ENCODE measurements at regions not wholly inside any gene's neighbourhood (a gene's known extent, or its start where the extent isn't known, plus 50 kb on each side); places are given as distances from the start of the nearest gene placed in this dataset.
"Not testable (repeated sequence)": the region's sequence is repeated elsewhere in the genome, so short reads cannot be mapped to it uniquely, and the experiment has no call there.

- DNase-seq (ENCODE audit: low read depth), result not testable (repeated sequence)
These were observed 198.8 kb downstream of the USP22 start for GRCh38 chr17:20843799-20844553.

DNA sequence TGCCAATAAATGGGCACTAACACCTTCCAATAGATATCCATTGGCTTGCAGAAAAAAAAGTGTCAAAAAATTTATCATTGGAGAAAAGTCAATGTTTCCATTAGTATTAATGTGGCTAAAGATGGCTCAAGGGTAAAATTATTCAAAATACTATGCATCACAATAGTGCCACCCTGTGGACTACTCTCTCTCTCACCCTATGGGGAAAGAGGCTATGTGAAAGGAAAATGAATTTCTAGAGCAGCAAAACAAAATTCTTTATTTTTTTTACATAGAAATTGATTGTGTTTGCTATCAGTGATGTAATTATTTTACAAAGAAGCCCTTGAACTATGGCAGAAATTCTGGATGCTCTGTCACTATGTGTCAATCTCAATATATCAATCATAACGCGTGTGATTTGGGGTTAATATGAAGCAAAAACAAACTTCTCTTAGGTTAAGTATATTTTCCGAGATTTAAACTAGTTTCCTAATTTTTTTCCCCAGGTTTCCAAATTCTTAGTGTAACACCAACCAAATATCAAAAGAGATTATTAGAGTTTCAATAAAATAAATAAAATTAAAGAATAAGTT, 193.9 kb downstream of the USP22 start:
- DNase-seq (ENCODE audit: low read depth), result peak; percentile 6

- DNase-seq (ENCODE audit: low read depth), result not testable (repeated sequence)
These were observed 191.1 kb downstream of the USP22 start for GRCh38 chr17:20851591-20852238.

DNA sequence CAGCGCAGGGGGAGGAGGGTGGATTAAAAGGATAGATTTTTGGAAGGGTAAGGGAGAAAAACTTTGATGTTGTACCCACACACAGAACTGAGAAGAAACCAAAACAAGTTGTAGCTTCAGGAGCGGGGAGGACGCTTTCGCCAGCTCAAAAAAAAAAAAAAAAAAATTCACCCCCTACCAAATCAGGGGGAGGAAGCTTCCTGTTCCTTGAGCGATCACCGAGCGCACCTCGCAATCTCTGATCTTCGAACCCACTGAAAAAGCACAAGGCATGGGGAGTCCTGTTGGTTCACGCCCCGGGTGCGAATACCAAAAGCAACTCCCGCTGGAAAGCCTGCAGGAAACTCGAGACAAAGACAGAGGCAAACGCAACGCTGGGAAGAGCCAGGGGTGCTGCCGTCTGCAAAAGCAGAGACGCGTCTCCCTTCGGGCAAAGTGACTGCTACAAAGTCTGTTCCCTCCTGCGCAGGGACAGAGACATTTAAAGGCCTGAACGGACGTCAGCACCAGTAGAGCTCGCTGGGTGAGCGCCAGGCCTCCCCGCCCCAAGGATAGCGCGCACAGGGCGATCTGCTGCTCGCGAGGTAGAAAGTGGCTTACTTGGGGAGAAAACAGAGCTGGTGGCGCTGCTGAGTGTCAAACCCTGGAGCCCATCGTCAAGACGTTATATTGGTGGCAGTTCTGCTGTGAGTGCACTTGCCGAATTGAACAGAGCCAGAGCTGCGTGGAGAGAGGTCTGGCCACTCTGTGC, 190.4 kb downstream of the USP22 start:
- DNase-seq (ENCODE audit: low read depth), result peak; percentile 6

DNA sequence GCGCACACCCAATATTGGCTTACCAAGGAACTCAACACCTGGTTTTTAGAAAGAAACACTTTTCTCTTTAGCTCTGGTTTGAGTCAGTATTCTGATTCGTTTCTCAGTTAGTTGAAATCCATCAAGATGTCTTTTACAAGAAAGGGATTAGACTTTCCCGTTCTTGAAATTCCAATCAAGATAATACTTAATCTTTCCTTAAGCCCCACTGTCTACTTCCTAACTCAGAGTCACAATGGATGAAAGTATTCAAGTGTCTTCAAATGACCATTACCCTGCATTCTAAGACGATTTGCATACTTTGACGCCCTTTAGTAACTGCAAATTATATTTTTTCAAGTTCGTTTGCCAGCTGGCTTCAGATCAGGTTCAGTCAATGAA, 189.8 kb downstream of the USP22 start:
- no peak for DNase-seq (ENCODE audit: low read depth)

DNA sequence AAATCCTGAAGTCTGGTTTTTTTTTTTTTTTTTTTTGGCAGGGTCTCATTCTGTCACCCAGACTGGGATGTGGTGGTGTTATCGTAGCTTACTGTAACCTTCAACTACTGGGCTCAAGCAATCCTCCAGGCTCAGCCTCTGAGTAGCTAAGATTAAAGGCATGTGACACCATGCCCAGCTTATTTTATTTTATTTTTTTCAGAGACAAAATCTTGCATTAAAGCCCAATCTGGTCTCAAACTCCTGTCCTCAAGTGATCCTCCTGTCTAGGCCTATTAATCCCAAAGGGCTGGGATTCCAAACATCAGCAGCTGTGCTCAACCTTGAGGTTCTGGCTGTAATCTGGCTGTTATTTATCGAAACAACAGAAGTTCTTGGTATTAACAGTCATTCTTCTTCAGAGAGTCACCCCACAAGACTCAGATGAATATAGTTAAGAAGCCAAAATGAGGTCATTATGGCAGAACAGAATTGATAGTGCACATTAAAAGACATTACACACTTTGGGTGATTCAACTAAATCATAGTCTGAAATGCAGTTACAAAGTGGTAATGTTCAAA, 186.8 kb downstream of the USP22 start:
- not testable (repeated sequence) for DNase-seq (ENCODE audit: low read depth)

DNA sequence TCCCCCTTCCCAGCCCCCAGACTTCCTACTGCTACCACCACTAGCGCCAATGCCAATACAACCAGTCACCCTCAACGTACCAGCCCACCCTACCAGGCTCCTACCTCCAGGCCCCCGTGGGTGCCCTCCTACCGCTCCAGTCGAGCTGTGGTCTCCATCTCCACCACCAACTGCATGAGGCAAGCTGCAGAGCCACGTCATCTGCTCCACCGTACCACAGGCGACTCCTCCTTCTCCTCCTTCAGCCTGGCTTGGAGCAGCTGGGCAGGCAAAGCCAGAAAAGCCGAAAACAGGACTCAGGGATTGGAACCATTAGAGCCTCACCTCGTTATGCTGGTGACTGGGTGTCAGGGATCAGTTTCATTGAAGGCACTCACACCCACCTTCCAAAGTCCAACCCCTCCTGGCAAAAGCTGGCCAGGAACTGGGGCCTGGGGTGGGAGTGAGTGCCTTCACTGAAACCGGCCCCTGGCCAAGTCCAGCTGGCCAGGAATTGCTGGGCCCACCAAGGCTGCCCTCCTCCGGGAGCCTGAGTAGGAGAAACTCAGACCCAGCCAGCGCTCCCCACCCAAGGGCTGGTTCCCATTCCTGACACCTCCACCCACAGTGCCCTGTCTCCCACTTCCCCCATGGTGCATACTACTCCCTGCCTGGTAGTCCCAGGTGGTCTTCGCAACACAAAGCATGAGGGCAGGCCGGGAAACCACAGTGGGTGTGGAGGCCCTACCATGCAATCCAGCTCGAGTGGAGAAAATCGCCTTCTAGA, 176.2 kb downstream of the USP22 start:
- not testable (repeated sequence) for DNase-seq (ENCODE audit: low read depth)

DNA sequence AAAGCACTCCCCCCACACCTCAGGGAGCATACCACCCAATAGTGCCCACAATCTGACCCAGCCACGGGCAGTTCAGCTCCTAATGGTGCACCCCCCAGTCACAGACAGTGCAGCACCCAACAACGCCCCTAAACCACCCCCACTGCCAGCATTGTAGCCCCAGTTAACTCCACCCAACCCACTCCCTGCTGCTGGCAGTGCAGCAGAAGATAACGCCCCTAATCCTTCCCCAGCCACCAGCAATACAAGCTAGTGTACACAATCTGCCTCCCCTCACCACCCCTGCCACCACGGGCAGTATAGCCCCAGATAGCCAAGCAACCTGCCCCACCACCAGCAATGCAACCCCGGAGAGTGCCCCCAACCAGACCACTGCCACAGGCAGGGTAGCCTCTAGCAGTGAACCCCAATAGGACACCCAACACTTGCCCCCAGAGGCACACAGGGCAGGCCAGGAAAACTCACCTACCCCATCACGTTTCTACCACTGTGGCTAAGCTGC, 175.3 kb downstream of the USP22 start:
- not testable (repeated sequence) for DNase-seq (ENCODE audit: low read depth)

DNA sequence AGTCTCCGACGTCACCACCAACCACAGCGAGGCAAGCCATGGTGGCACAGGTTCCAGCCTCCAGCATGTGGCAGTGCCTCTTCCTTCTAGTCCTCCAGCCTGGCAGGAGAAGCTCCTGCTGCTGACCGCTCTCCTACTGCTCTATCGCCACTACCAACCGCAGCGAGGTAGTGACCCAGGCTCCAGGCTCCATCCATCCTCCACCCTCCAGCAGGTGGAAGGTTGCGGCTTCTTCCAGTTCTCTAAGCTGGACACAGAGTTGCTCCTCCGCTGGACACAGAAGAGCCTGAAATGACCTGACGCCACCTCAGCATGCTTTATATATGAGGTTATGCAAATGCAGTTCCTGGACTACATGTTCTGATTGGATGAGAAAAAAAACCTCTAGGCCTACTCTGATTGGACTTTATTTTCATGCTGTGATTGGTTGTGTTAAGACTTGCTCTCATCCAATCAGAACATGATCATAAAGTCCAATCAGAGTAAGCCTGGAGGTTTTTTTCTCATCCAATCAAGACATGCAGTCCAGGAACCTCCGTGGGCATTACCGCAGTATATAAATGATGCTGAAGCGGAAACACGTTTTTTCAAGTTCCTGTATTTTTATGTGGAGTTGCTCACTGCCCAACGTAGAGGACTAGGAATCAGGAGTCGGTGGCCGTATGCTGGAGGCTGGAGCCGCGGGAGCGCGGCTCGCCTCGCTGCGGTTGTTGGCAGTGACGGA, 174.7 kb downstream of the USP22 start:
- DNase-seq (ENCODE audit: low read depth), result not testable (repeated sequence)

DNA sequence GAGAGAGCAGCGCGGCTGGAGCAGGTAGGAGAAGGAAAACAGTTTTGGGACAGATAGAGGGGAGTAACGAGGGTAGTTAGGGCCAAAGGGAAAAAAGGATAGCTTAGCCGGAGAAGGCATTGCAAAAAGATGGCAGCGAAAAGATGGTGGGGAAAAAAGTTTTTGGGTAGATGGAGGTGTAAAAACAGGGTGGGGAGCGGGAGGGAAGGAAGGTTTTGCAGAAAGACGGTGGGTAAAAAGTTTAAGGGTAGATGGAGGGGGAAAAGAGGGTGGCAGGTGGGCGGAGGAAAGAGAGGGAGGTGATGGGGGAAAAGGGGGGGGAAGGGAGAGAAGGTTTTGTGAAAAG, 174.2 kb downstream of the USP22 start:
- DNase-seq (ENCODE audit: low read depth), result not testable (repeated sequence)

GRCh38 chr17:20873173-20873572, 169.6 kb downstream of the USP22 start:
- not testable (repeated sequence) for DNase-seq (ENCODE audit: low read depth)

GRCh38 chr17:20873688-20874328, 169.0 kb downstream of the USP22 start:
- DNase-seq (ENCODE audit: low read depth), result not testable (repeated sequence)

- not testable (repeated sequence) for DNase-seq (ENCODE audit: low read depth)
These were observed 165.4 kb downstream of the USP22 start for GRCh38 chr17:20877384-20877783.

GRCh38 chr17:20890338-20890737, 152.5 kb downstream of the USP22 start:
- DNase-seq (ENCODE audit: low read depth), result no peak

GRCh38 chr17:20895426-20895825, 147.4 kb downstream of the USP22 start:
- DNase-seq (ENCODE audit: low read depth), result not testable (repeated sequence)

DNA sequence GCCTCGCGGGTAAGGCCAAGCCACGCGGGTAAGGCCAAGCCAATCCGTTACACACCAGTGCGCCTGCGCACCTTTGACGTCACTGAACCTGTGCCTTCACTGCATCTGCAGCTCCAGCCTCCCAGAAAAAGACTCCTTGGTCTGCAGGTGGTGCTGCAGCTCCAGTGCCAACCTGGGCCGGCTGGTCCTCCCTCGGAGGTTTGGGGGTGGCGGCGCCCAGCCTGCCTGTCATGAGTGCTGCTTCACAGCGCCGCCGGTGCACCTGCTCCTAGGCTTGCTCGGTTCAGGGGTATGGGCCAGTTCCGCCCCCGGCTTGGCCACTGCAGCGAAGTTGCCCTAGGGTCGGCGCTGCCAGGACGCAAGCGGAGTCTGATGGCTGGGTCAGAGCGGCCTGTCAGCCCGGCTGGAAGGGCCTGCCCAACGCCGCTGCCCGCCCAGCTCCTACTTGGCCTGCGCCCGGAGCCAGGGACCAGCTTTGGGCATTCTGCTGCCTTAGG, 146.6 kb downstream of the USP22 start:
- peak; percentile 4 for DNase-seq (ENCODE audit: low read depth)

DNA sequence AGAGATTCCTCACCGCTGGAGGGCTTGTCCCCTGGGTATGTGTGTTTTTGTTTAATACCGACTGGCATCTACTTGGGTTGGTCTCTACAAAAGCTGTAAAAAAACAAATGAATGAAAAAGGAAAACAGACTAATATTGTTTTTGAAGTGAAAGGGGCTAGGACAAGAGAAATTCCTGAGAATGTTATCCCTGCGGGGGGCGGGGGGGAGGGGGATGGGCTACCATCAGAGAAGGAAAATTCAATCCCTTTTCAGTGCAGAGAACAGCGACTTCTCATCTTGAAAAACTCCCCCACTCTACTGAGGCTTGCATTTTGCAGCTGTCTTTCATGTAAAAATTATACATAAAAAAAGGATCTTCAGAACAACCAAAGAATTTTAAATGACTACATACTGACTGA, 144.1 kb downstream of the USP22 start:
- not testable (repeated sequence) for DNase-seq (ENCODE audit: low read depth)

DNA sequence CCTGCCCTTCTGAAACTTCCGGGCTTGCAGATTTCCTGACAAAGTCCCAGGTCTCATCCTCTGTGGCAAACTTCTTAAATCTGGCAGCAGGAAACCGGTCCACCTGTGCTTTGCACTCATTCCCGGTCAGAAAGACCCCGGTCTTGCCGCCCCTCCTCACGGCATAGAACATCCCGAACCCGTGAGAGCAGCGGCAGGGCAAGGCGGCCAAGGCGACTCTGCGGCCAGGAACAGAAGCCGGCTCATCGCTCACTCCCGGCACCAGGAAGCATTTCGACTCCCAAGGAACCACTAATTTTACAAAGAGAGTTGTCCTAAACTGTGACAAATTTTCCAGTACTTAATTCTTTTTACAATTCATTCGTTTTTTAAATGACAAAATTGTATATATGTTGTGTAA, 140.3 kb downstream of the USP22 start:
- DNase-seq (ENCODE audit: low read depth), result not testable (repeated sequence)

DNA sequence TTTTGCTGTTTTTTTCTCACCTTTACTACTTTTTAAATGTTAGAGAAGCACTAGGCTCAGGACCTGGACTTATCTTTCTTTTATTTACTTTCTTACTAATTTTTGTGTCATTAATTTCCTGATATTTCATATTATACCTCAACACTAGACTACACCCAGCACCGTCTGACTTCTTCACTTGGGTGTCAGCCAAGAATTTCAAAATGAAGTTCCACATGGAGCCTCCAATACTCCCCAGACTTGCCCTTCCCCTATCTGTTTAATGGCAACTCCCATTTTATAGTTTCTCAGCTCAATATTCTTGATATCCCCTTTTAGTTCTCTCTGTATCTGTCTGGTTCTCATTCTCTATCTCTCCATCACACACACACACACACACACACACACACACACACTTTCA, 139.3 kb downstream of the USP22 start:
- DNase-seq (ENCODE audit: low read depth), result not testable (repeated sequence)

Data from ELR (cell line).